ENCODE measurements at regions not wholly inside any gene's neighbourhood (a gene's known extent, or its start where the extent isn't known, plus 50 kb on each side); places are given as distances from the start of the nearest gene placed in this dataset.

- Mint-ChIP-seq H3K4me3 (no peak overlapping the region), H3K4me1 (no peaks in the 10 kb centered on the region), H3K36me3 (no peaks in the 10 kb centered on the region), H3K27ac (no peak overlapping the region), H3K27me3 (ENCODE audit: low read depth in 3 of 3) (no peaks in the 10 kb centered on the region), H3K9me3 (peaks cover 2 to 11% (median 6%) of the 10 kb centered on the region in 7 donors)
- intact Hi-C loops (cut with micrococcal nuclease) = no loop called here
- no peaks in the 10 kb centered on the region for H3K36me3 ChIP-seq (replicated peaks in 1 of 2; ENCODE audit: control insufficient read depth in 1 of 2, insufficient read depth in 2 of 2, low read length in 2 of 2)
- H3K4me1 ChIP-seq (ENCODE audit: control insufficient read depth in 1 of 2, insufficient read depth in 2 of 2, low read length in 2 of 2) = no peaks in the 10 kb centered on the region
- no peaks in the 10 kb centered on the region for H3K79me2 ChIP-seq (ENCODE audit: insufficient read depth, low read length)
- no peak overlapping the region for H3K9ac ChIP-seq (ENCODE audit: insufficient read depth, low read length, poor library complexity, severe bottlenecking)
- H3K27me3 ChIP-seq (ENCODE audit: control insufficient read depth in 2 of 2, insufficient read depth in 2 of 2, low read length in 2 of 2) = no peaks in the 10 kb centered on the region
- WGBS (ENCODE audit: insufficient coverage) = 82% methylated on average over 5 of the region's 6 CpGs
- no peak overlapping the region for H3K4me2 ChIP-seq (replicated peaks; ENCODE audit: extremely low read depth, low read length, poor library complexity, severe bottlenecking)
- H3K27ac ChIP-seq (ENCODE audit: low read depth in 1 of 2, low read length in 2 of 2) = no peak overlapping the region
- no peak overlapping the region for H3K4me3 ChIP-seq (replicated peaks in 1 of 3; ENCODE audit: low read depth in 2 of 3, low read length in 3 of 3)
- no peak for TF ChIP-seq CTCF (IDR thresholded peaks at IDR 0.05)
- H3K9me3 ChIP-seq (replicated peaks in 1 of 2; ENCODE audit: control insufficient read depth in 1 of 2, insufficient read depth in 1 of 2, low read length in 2 of 2) = peaks cover 0 to 9% of the 10 kb centered on the region in 2 donors
- no peak for DNase-seq
- H4K20me1 ChIP-seq (ENCODE audit: insufficient read depth, low read length) = no peaks in the 10 kb centered on the region
- H2AFZ ChIP-seq (ENCODE audit: insufficient read depth, low read depth, low read length, poor library complexity, severe bottlenecking) = no peak overlapping the region
These were observed 96.8 kb upstream of the SLC35F1 start for GRCh38 chr6:117810269-117810668.

GRCh38 chr6:117817499-117817898 lies 89.6 kb upstream of the SLC35F1 start:
- intact Hi-C loops (cut with micrococcal nuclease) = no loop called here
- 64% methylated on average over 2 of the region's 5 CpGs for WGBS (ENCODE audit: insufficient coverage)
- no peak overlapping the region for H3K9ac ChIP-seq (ENCODE audit: insufficient read depth, low read length, poor library complexity, severe bottlenecking)
- no peaks in the 10 kb centered on the region for H3K79me2 ChIP-seq (ENCODE audit: insufficient read depth, low read length)
- H4K20me1 ChIP-seq (ENCODE audit: insufficient read depth, low read length) = no peaks in the 10 kb centered on the region
- no peaks in the 10 kb centered on the region for H3K4me1 ChIP-seq (ENCODE audit: control insufficient read depth in 1 of 2, insufficient read depth in 2 of 2, low read length in 2 of 2)
- Mint-ChIP-seq H3K27ac (no peak overlapping the region), H3K9me3 (peaks cover 0 to 9% (median 5%) of the 10 kb centered on the region in 7 donors), H3K4me3 (no peak overlapping the region), H3K4me1 (no peaks in the 10 kb centered on the region), H3K36me3 (no peaks in the 10 kb centered on the region), H3K27me3 (ENCODE audit: low read depth in 3 of 3) (no peaks in the 10 kb centered on the region)
- no peak overlapping the region for H3K27ac ChIP-seq (ENCODE audit: low read depth in 1 of 2, low read length in 2 of 2)
- no peaks in the 10 kb centered on the region for H3K36me3 ChIP-seq (replicated peaks in 1 of 2; ENCODE audit: control insufficient read depth in 1 of 2, insufficient read depth in 2 of 2, low read length in 2 of 2)
- H3K4me3 ChIP-seq (replicated peaks in 1 of 3; ENCODE audit: low read depth in 2 of 3, low read length in 3 of 3) = no peak overlapping the region
- H3K27me3 ChIP-seq (ENCODE audit: control insufficient read depth in 2 of 2, insufficient read depth in 2 of 2, low read length in 2 of 2) = no peaks in the 10 kb centered on the region
- DNase-seq = no peak
- TF ChIP-seq CTCF (IDR thresholded peaks at IDR 0.05) = no peak
- no peak overlapping the region for H2AFZ ChIP-seq (ENCODE audit: insufficient read depth, low read depth, low read length, poor library complexity, severe bottlenecking)
- no peak overlapping the region for H3K4me2 ChIP-seq (replicated peaks; ENCODE audit: extremely low read depth, low read length, poor library complexity, severe bottlenecking)
- H3K9me3 ChIP-seq (replicated peaks in 1 of 2; ENCODE audit: control insufficient read depth in 1 of 2, insufficient read depth in 1 of 2, low read length in 2 of 2) = no peaks in the 10 kb centered on the region

Measured in CD14-positive monocyte (primary cell).